ENCODE measurements at regions not wholly inside any gene's neighbourhood (a gene's known extent, or its start where the extent isn't known, plus 50 kb on each side); places are given as distances from the start of the nearest gene placed in this dataset.

- H3K27me3 Mint-ChIP-seq (ENCODE audit: low read depth), result no peaks in the 10 kb centered on the region
- H2BK15ac ChIP-seq (ENCODE audit: low read depth, low read length), result no peak overlapping the region
- H4K5ac ChIP-seq (ENCODE audit: insufficient read length, low read depth, low read length), result no peak overlapping the region
- no peak overlapping the region for H2BK5ac ChIP-seq (ENCODE audit: insufficient read length, low read length)
- H3T11ph ChIP-seq (ENCODE audit: low read length), result no peak overlapping the region
- no peak overlapping the region for H3K4ac ChIP-seq (ENCODE audit: low read depth, low read length)
- no peaks in the 10 kb centered on the region for H3K4me1 Mint-ChIP-seq
- H2AK5ac ChIP-seq (ENCODE audit: insufficient read length, low read length), result no peak overlapping the region
- no peaks in the 10 kb centered on the region for H3K27me3 ChIP-seq (ENCODE audit: insufficient read depth, low read length)
- no peaks in the 10 kb centered on the region; a peak in 1 of 5 replicates for H3K9me3 Mint-ChIP-seq
- DNase-seq, result no peak
- no peak overlapping the region for H3K27ac Mint-ChIP-seq
- no peak overlapping the region for H3K14ac ChIP-seq (ENCODE audit: insufficient read depth, low read length)
- no peak overlapping the region for H3K9ac ChIP-seq (ENCODE audit: extremely low read depth, insufficient read length, low read length)
- no peak overlapping the region for H3K4me3 Mint-ChIP-seq
- no peak overlapping the region for H3K23ac ChIP-seq (ENCODE audit: insufficient read length, low read depth, low read length)
- H2AFZ ChIP-seq (ENCODE audit: low read length), result no peak overlapping the region
- H3K18ac ChIP-seq (ENCODE audit: insufficient read length, low read depth, low read length), result no peak overlapping the region
- no peak overlapping the region for H2BK12ac ChIP-seq (ENCODE audit: insufficient read length, low read depth, low read length)
- H4K8ac ChIP-seq (replicated peaks; ENCODE audit: insufficient read length, low read depth, low read length), result no peak overlapping the region
- H3K56ac ChIP-seq (ENCODE audit: insufficient read length, low read depth, low read length), result no peak overlapping the region
- H2BK20ac ChIP-seq (ENCODE audit: low read depth, low read length, poor library complexity, severe bottlenecking), result no peak overlapping the region
- no peaks in the 10 kb centered on the region; a peak in 1 of 7 replicates for H3K36me3 Mint-ChIP-seq (ENCODE audit: insufficient read depth in 1 of 3, low read depth in 3 of 3)
- H2BK120ac ChIP-seq (ENCODE audit: low read depth, low read length, poor library complexity, severe bottlenecking), result no peak overlapping the region
- H3K9me3 ChIP-seq (ENCODE audit: control insufficient read depth, low read depth, low read length), result no peaks in the 10 kb centered on the region
- no peaks in the 10 kb centered on the region for H3K79me1 ChIP-seq (ENCODE audit: insufficient read depth, low read depth, low read length, poor library complexity, severe bottlenecking)
- H4K91ac ChIP-seq (ENCODE audit: insufficient read length, low read depth, low read length), result no peak overlapping the region
- H4K20me1 ChIP-seq (ENCODE audit: control insufficient read depth, insufficient read depth, insufficient read length), result no peaks in the 10 kb centered on the region
- H3K79me2 ChIP-seq (ENCODE audit: insufficient read depth, low read length), result no peaks in the 10 kb centered on the region
- WGBS (ENCODE audit: extremely low coverage, insufficient read length, low lambda C conversion rate), result no CpG with 5 or more reads among the region's 2 CpGs
- H3K4me1 ChIP-seq (ENCODE audit: insufficient read depth, low read length), result no peaks in the 10 kb centered on the region
- no peak overlapping the region for H3K27ac ChIP-seq (ENCODE audit: insufficient read length, low read depth, low read length)
- H3K4me2 ChIP-seq (ENCODE audit: insufficient read depth, insufficient read length, low read length), result no peak overlapping the region
- H3K23me2 ChIP-seq (ENCODE audit: insufficient read length, low read depth, low read length, poor library complexity, severe bottlenecking), result no peaks in the 10 kb centered on the region
- TF ChIP-seq CTCF (conservative IDR thresholded peaks at IDR 0.05), result no peak
Measured at GRCh38 chr5:4359847-4360246, 764.2 kb downstream of the IRX1 start.

Data from H9 (cell line).